ENCODE measurements at regions not wholly inside any gene's neighbourhood (a gene's known extent, or its start where the extent isn't known, plus 50 kb on each side); places are given as distances from the start of the nearest gene placed in this dataset.

DNA sequence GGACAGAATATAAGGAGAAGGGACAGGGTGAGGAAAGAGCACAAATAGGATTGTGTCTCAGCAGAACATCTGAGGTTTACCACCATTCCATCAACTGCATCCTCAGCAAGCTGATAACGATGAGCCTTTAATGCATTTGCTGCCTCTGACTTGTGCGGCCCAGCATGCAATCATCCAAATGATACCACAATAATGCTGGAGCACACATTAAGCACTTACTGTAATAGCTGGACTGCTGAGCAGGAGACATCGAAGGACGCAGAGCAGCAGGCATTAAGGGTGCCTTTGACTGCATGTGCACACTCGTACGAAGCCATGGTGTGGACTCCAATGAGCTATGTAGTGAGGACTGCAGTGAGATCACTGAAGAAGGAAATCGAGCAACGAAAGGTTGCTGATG lies 469.4 kb downstream of the FOXO1 start:
- WGBS, 3 donors, result 92 to 95% (median 92%) methylated on average over 8 of the region's 8 CpGs
- Histone ChIP-seq H3K36me3 (no peaks in the 10 kb centered on the region), H3K4me1 (ENCODE audit: insufficient read depth) (no peaks in the 10 kb centered on the region), H3K27ac (no peak overlapping the region), H3K27me3 (no peaks in the 10 kb centered on the region), H3K4me3 (no peak overlapping the region), H3K9me3 (no peaks in the 10 kb centered on the region)
- no peak for TF ChIP-seq CTCF (IDR thresholded peaks at IDR 0.05)
- TF ChIP-seq POLR2A (IDR thresholded peaks at IDR 0.05), result no peak
- no peak for TF ChIP-seq EP300 (IDR thresholded peaks at IDR 0.05)
- intact Hi-C loops (cut with DNase I), result no loop called here
- DNase-seq, result no peak

DNA sequence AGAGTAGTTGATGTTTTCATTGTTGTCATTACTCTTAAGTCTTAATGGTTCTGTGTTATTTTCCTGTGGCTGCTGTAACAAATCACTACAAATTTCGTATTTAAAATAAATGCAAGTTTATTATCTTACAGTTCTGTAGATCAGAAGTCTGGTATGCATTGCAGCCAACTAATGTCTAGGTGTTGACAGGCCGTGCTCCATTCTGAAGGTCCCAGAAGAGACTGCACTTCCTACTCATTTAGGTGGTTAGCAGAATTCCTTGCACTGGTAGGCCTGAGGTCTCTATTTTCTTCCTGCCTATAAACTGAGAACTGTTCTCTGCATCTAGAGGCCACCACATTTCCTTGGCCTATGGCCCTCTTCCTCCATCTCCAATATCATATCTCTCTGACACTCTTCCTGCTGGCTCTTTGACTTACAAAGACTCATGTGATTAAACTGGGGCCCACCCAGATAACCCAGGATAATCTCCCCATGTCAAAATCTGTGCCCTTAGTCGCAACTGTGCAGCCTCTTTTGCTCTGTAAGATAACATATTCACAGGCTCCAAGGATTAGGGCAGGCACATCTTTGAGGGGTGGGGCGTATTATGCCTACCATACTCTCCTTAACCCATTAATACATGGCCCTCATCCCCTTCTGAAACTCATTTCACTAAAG lies 468.4 kb downstream of the FOXO1 start:
- H3K36me3 ChIP-seq, result no peaks in the 10 kb centered on the region
- intact Hi-C loops (cut with DNase I), result no loop called here
- no peaks in the 10 kb centered on the region for H3K9me3 ChIP-seq
- H3K4me1 ChIP-seq (ENCODE audit: insufficient read depth), result no peaks in the 10 kb centered on the region
- no peak for DNase-seq
- H3K27me3 ChIP-seq, result no peaks in the 10 kb centered on the region
- no peak overlapping the region for H3K4me3 ChIP-seq
- 58 to 92% (median 90%) methylated on average over 4 of the region's 4 CpGs for WGBS, 3 donors
- TF ChIP-seq EP300 (IDR thresholded peaks at IDR 0.05) (no peak), POLR2A (IDR thresholded peaks at IDR 0.05) (no peak), CTCF (IDR thresholded peaks at IDR 0.05) (no peak)
- no peak overlapping the region for H3K27ac ChIP-seq

DNA sequence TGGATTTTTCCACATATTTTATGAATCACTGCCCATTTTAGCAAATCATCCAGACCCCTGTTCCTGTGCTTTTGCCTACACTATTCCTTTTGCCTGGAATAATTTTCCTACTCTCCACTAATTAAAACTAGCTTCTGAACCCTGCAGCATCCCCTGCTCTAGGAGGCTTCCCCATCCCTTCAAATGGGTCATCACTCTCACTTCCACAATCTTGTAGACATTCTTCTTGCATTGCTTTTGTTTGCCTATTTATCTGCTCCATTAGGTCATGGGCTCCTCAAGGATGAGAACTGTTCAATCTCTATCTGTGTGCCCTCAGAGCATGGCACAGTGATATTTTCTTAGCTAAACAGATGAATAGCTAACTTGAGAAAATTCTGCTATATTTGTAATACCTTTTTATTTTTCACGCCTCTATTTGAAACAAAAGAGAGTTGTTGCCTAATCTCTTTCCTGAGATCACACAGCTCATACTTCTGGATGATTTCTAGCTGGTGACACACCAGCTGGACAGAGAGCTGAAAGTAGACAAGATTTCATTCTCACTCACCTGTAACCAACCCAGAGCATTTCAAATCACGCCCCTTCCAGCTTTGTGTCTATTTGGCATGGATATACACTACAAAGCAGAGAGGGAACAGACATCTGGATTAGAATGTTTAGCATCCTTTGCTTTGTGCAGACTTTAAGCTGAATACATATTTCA lies 466.0 kb downstream of the FOXO1 start:
- TF ChIP-seq CTCF (IDR thresholded peaks at IDR 0.05) (no peak), EP300 (IDR thresholded peaks at IDR 0.05) (no peak), POLR2A (IDR thresholded peaks at IDR 0.05) (no peak)
- no peaks in the 10 kb centered on the region for H3K36me3 ChIP-seq
- DNase-seq, result no peak
- WGBS, 3 donors, result 92 to 96% (median 93%) methylated on average over 2 of the region's 2 CpGs
- H3K4me3 ChIP-seq, result no peak overlapping the region
- no peaks in the 10 kb centered on the region for H3K4me1 ChIP-seq (ENCODE audit: insufficient read depth)
- no peaks in the 10 kb centered on the region for H3K27me3 ChIP-seq
- no peak overlapping the region for H3K27ac ChIP-seq
- no peaks in the 10 kb centered on the region for H3K9me3 ChIP-seq
- intact Hi-C loops (cut with DNase I), result no loop called here

DNA sequence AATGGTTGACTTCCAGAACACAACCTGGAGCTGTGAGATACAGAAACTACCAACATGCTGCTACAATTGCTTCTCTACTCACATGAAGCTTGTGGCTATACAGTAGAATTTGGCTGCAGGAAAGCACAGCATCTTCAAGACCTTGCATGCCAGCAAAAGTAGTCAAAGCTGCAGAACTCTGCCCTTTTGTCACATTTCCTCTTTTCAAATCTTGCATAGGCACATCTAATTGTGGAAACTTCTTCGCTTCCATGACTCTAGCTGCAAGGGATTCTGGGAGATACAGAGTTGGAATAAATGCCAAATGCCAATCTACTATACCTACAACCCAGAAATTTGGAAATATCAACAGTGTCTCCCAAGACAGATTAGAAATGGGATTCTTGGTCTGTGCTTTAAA lies 462.2 kb downstream of the FOXO1 start:
- H3K27ac ChIP-seq, result no peak overlapping the region
- WGBS, 3 donors, result 95 to 99% (median 96%) methylated on average over 1 of the region's 1 CpG
- no peak for DNase-seq
- H3K4me1 ChIP-seq (ENCODE audit: insufficient read depth), result no peaks in the 10 kb centered on the region
- intact Hi-C loops (cut with DNase I), result no loop called here
- no peaks in the 10 kb centered on the region for H3K9me3 ChIP-seq
- H3K27me3 ChIP-seq, result no peaks in the 10 kb centered on the region
- no peak for TF ChIP-seq CTCF (IDR thresholded peaks at IDR 0.05)
- H3K36me3 ChIP-seq, result no peaks in the 10 kb centered on the region
- no peak overlapping the region for H3K4me3 ChIP-seq
